ENCODE measurements at regions not wholly inside any gene's neighbourhood (a gene's known extent, or its start where the extent isn't known, plus 50 kb on each side); places are given as distances from the start of the nearest gene placed in this dataset.

- DNase-seq (ENCODE audit: low read depth): no peak
Observed at GRCh38 chr9:106052735-106053134, 358.4 kb downstream of the TMEM38B start.

- no peak for DNase-seq (ENCODE audit: low read depth)
Observed at GRCh38 chr9:106056328-106056727, 362.0 kb downstream of the TMEM38B start.

- DNase-seq (ENCODE audit: low read depth): no peak
Observed at GRCh38 chr9:106058460-106058859, 364.1 kb downstream of the TMEM38B start.

GRCh38 chr9:106059886-106060285 is 365.5 kb downstream of the TMEM38B start:
- DNase-seq (ENCODE audit: low read depth): no peak

GRCh38 chr9:106060885-106061284 is 366.5 kb downstream of the TMEM38B start:
- DNase-seq (ENCODE audit: low read depth): no peak

- DNase-seq (ENCODE audit: low read depth): no peak
Observed at GRCh38 chr9:106062250-106062649, 367.9 kb downstream of the TMEM38B start.

- no peak for DNase-seq (ENCODE audit: low read depth)
Observed at GRCh38 chr9:106065136-106065535, 370.8 kb downstream of the TMEM38B start.

- no peak for DNase-seq (ENCODE audit: low read depth)
Observed at GRCh38 chr9:106065579-106066214, 371.4 kb downstream of the TMEM38B start.

GRCh38 chr9:106066940-106067524 is 372.7 kb downstream of the TMEM38B start:
- no peak for DNase-seq (ENCODE audit: low read depth)

GRCh38 chr9:106069241-106069640 is 374.9 kb downstream of the TMEM38B start:
- no peak for DNase-seq (ENCODE audit: low read depth)

- no peak for DNase-seq (ENCODE audit: low read depth)
Observed at GRCh38 chr9:106072421-106072820, 378.1 kb downstream of the TMEM38B start.

GRCh38 chr9:106074006-106074405 is 379.7 kb downstream of the TMEM38B start:
- no peak for DNase-seq (ENCODE audit: low read depth)

GRCh38 chr9:106075236-106075959 is 381.1 kb downstream of the TMEM38B start:
- DNase-seq (ENCODE audit: low read depth): peak; percentile 23

GRCh38 chr9:106075960-106076327 is 381.6 kb downstream of the TMEM38B start:
- peak; percentile 77 for DNase-seq (ENCODE audit: low read depth)

GRCh38 chr9:106076711-106077110 is 382.4 kb downstream of the TMEM38B start:
- no peak for DNase-seq (ENCODE audit: low read depth)

GRCh38 chr9:106077731-106078130 is 383.4 kb downstream of the TMEM38B start:
- DNase-seq (ENCODE audit: low read depth): no peak

GRCh38 chr9:106082621-106083020 is 388.3 kb downstream of the TMEM38B start:
- no peak for DNase-seq (ENCODE audit: low read depth)

- DNase-seq (ENCODE audit: low read depth): no peak
Observed at GRCh38 chr9:106084702-106085101, 390.4 kb downstream of the TMEM38B start.

- no peak for DNase-seq (ENCODE audit: low read depth)
Observed at GRCh38 chr9:106085479-106085878, 391.1 kb downstream of the TMEM38B start.

GRCh38 chr9:106092083-106092482 is 397.7 kb downstream of the TMEM38B start:
- no peak for DNase-seq (ENCODE audit: low read depth)

- no peak for DNase-seq (ENCODE audit: low read depth)
Observed at GRCh38 chr9:106102821-106103220, 408.5 kb downstream of the TMEM38B start.

GRCh38 chr9:106104887-106105286 is 410.5 kb downstream of the TMEM38B start:
- no peak for DNase-seq (ENCODE audit: low read depth)

GRCh38 chr9:106106396-106106795 is 412.1 kb downstream of the TMEM38B start:
- DNase-seq (ENCODE audit: low read depth): no peak
